Uterus (tissue), 2 donors: ENCODE measurements at regions not wholly inside any gene's neighbourhood (a gene's known extent, or its start where the extent isn't known, plus 50 kb on each side); places are given as distances from the start of the nearest gene placed in this dataset.

Experiments used
- CTCF ChIP-seq, 4 experiments: fragments of 200-600 bp in 2 of 4; fragments of 450-650 bp in 2 of 4; sonication (generic) in 2 of 4; IDR thresholded peaks; one replicate each; pipeline ENCODE4 v1.5.1; 2016 to 2019; ENCODE audit warnings: antibody characterized with exemption in 4 of 4, mild to moderate bottlenecking in 2 of 4, moderate library complexity in 1 of 4
- POLR2A ChIP-seq, 2 donors: fragments of 450-650 bp; IDR thresholded peaks; one replicate each; pipeline ENCODE4 v1.6.1; 2016; ENCODE audit warnings: antibody characterized with exemption in 2 of 2, mild to moderate bottlenecking in 1 of 2, moderate library complexity in 1 of 2

- TF ChIP-seq CTCF (IDR thresholded peaks at IDR 0.05) (no peak), POLR2A (IDR thresholded peaks at IDR 0.05) (no peak)
Measured at GRCh38 chr9:7240569-7241311, 483.0 kb downstream of the KDM4C start.
